Uterus (tissue), 2 donors: ENCODE measurements at regions not wholly inside any gene's neighbourhood (a gene's known extent, or its start where the extent isn't known, plus 50 kb on each side); places are given as distances from the start of the nearest gene placed in this dataset.

Experiments used
- CTCF ChIP-seq, 4 experiments: fragments of 200-600 bp in 2 of 4; fragments of 450-650 bp in 2 of 4; sonication (generic) in 2 of 4; IDR thresholded peaks; one replicate each; pipeline ENCODE4 v1.5.1; 2016 to 2019; ENCODE audit warnings: antibody characterized with exemption in 4 of 4, mild to moderate bottlenecking in 2 of 4, moderate library complexity in 1 of 4
- POLR2A ChIP-seq, 2 donors: fragments of 450-650 bp; IDR thresholded peaks; one replicate each; pipeline ENCODE4 v1.6.1; 2016; ENCODE audit warnings: antibody characterized with exemption in 2 of 2, mild to moderate bottlenecking in 1 of 2, moderate library complexity in 1 of 2

GRCh38 chr10:78895469-78895868, 173.3 kb upstream of the ZMIZ1 start:
- TF ChIP-seq CTCF (IDR thresholded peaks at IDR 0.05) (no peak), POLR2A (IDR thresholded peaks at IDR 0.05) (no peak)
